Osteoblast (primary cell): ENCODE measurements at regions not wholly inside any gene's neighbourhood (a gene's known extent, or its start where the extent isn't known, plus 50 kb on each side); places are given as distances from the start of the nearest gene placed in this dataset.

Experiments used
- DNase-seq: peaks from one replicate; pipeline ENCODE4 v3.0.0; 2011; ENCODE audit warnings: low spot score, mixed read lengths; ENCODE audit not compliant: insufficient read length; ENCODE audit errors: missing footprints
- H2AFZ ChIP-seq: 2 replicates; pipeline ENCODE4 v1.6.0; 2011; ENCODE audit warnings: mild to moderate bottlenecking, low read length
- H3K27ac ChIP-seq: 2 replicates; pipeline ENCODE4 v1.5.1; 2011; ENCODE audit warnings: mild to moderate bottlenecking, low read depth, low read length, moderate library complexity
- H3K27me3 ChIP-seq: 2 replicates; pipeline ENCODE4 v1.6.0; 2012; ENCODE audit warnings: mild to moderate bottlenecking, control low read depth, inconsistent platforms, low read length, moderate library complexity; ENCODE audit not compliant: insufficient read depth
- H3K36me3 ChIP-seq: 2 replicates; pipeline ENCODE4 v1.5.1; 2011; ENCODE audit warnings: mild to moderate bottlenecking, low read length, control low read depth, moderate library complexity; ENCODE audit not compliant: insufficient read depth
- H3K4me1 ChIP-seq: 2 replicates; pipeline ENCODE4 v1.5.1; 2011; ENCODE audit warnings: mild to moderate bottlenecking, low read length, control low read depth, moderate library complexity; ENCODE audit not compliant: insufficient read depth
- H3K4me2 ChIP-seq: 2 replicates; pipeline ENCODE4 v1.6.0; 2011; ENCODE audit warnings: mild to moderate bottlenecking, low read length; ENCODE audit not compliant: insufficient read depth
- H3K4me3 ChIP-seq: fragments of 200-600 bp; sonication (generic); 3 replicates; pipeline ENCODE4 v1.5.1; 2012; ENCODE audit warnings: mild to moderate bottlenecking, low read length, inconsistent platforms; ENCODE audit not compliant: insufficient read depth
- H3K79me2 ChIP-seq: 2 replicates; pipeline ENCODE4 v1.6.0; 2012; ENCODE audit warnings: mild to moderate bottlenecking, low read length, control low read depth, inconsistent platforms; ENCODE audit not compliant: insufficient read depth
- H3K9me3 ChIP-seq: 2 replicates; pipeline ENCODE4 v1.5.1; 2011; ENCODE audit warnings: low read depth, low read length, control low read depth
- H4K20me1 ChIP-seq: 2 replicates; pipeline ENCODE4 v1.6.0; 2012; ENCODE audit warnings: mild to moderate bottlenecking, low read length, control low read depth; ENCODE audit not compliant: insufficient read depth
- CTCF ChIP-seq: IDR thresholded peaks from 2 replicates; pipeline ENCODE4 v1.5.1; 2011; ENCODE audit warnings: mild to moderate bottlenecking, low read depth, low read length, moderate library complexity; ENCODE audit errors: extremely low read depth

DNA sequence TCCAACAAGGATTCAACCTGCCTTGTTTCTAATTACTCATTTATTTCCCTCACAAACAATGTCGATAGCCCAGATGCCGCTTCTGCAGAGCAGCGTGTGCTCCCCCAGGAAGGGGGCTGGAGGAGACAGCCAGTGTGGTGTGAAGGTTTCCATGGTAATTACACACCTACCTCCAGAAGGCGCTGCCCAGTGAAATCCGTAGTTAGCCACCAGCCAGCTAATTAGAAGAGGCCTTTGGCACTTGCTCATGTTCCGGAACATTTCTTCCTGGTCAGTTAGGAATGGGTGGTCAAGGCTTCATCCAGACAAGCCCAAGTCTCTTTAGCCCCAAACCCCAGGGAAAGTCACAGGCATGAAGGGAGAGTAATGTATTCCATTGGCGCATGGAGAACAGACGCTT lies 342.5 kb upstream of the C16orf82 start:
- no peaks in the 10 kb centered on the region for H3K36me3 ChIP-seq

DNA sequence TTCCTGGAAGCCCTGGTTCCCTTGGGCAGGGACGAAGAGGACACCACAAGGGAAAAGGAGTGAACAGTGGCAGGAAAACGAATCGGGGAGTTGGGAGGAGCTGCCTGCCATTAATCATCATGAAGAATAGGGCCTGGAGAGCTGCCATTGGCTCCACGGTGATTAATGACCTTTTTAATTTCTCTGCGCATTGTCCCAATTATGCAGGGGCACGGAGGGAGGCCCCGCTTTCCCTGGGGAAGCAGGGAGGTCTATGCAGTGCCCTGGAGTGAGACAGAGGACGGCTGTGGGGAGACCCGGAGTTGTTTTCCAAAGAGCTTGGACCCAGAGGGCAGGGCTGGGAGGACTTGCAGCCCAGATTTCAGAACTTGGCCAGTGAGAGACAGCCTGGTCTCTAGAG lies 338.9 kb upstream of the C16orf82 start:
- DNase-seq: no peak
- no peaks in the 10 kb centered on the region for H3K79me2 ChIP-seq
- no peak for TF ChIP-seq CTCF
- H3K27ac ChIP-seq: no peak overlapping the region
- no peak overlapping the region for H3K4me3 ChIP-seq
- H3K27me3 ChIP-seq: no peaks in the 10 kb centered on the region
- no peaks in the 10 kb centered on the region for H3K4me1 ChIP-seq
- no peaks in the 10 kb centered on the region for H3K9me3 ChIP-seq
- H4K20me1 ChIP-seq: no peaks in the 10 kb centered on the region
- H3K36me3 ChIP-seq: no peaks in the 10 kb centered on the region
- H3K4me2 ChIP-seq: no peak overlapping the region
- H2AFZ ChIP-seq: no peak overlapping the region

More for the DNA sequence above, 342.5 kb upstream of the C16orf82 start:
- H3K4me1 ChIP-seq: no peaks in the 10 kb centered on the region
- no peaks in the 10 kb centered on the region for H4K20me1 ChIP-seq
- H3K27ac ChIP-seq: no peak overlapping the region
- no peaks in the 10 kb centered on the region for H3K79me2 ChIP-seq
- H2AFZ ChIP-seq: no peak overlapping the region
- no peak overlapping the region for H3K4me2 ChIP-seq
- no peak for TF ChIP-seq CTCF
- no peaks in the 10 kb centered on the region for H3K27me3 ChIP-seq
- no peaks in the 10 kb centered on the region for H3K9me3 ChIP-seq
- DNase-seq: no peak
- no peak overlapping the region for H3K4me3 ChIP-seq

GRCh38 chr16:26729951-26730541 lies 336.7 kb upstream of the C16orf82 start:
- no peaks in the 10 kb centered on the region for H3K4me1 ChIP-seq

GRCh38 chr16:26731729-26732128 lies 335.0 kb upstream of the C16orf82 start:
- no peaks in the 10 kb centered on the region for H3K27me3 ChIP-seq
- H3K36me3 ChIP-seq: no peaks in the 10 kb centered on the region
- no peaks in the 10 kb centered on the region for H4K20me1 ChIP-seq
- no peak overlapping the region for H2AFZ ChIP-seq
- H3K4me1 ChIP-seq: no peaks in the 10 kb centered on the region
- H3K79me2 ChIP-seq: no peaks in the 10 kb centered on the region
- H3K9me3 ChIP-seq: no peaks in the 10 kb centered on the region
- no peak overlapping the region for H3K27ac ChIP-seq
- no peak overlapping the region for H3K4me2 ChIP-seq
- DNase-seq: no peak
- no peak overlapping the region for H3K4me3 ChIP-seq
- no peak for TF ChIP-seq CTCF

More at GRCh38 chr16:26729951-26730541, 336.7 kb upstream of the C16orf82 start:
- no peak overlapping the region for H3K27ac ChIP-seq
- no peak for TF ChIP-seq CTCF
- H3K79me2 ChIP-seq: no peaks in the 10 kb centered on the region
- no peak overlapping the region for H2AFZ ChIP-seq
- no peaks in the 10 kb centered on the region for H4K20me1 ChIP-seq
- no peak for DNase-seq
- no peak overlapping the region for H3K4me2 ChIP-seq
- H3K27me3 ChIP-seq: no peaks in the 10 kb centered on the region
- no peaks in the 10 kb centered on the region for H3K36me3 ChIP-seq
- no peak overlapping the region for H3K4me3 ChIP-seq
- no peaks in the 10 kb centered on the region for H3K9me3 ChIP-seq
